ENCODE measurements at regions not wholly inside any gene's neighbourhood (a gene's known extent, or its start where the extent isn't known, plus 50 kb on each side); places are given as distances from the start of the nearest gene placed in this dataset.

DNA sequence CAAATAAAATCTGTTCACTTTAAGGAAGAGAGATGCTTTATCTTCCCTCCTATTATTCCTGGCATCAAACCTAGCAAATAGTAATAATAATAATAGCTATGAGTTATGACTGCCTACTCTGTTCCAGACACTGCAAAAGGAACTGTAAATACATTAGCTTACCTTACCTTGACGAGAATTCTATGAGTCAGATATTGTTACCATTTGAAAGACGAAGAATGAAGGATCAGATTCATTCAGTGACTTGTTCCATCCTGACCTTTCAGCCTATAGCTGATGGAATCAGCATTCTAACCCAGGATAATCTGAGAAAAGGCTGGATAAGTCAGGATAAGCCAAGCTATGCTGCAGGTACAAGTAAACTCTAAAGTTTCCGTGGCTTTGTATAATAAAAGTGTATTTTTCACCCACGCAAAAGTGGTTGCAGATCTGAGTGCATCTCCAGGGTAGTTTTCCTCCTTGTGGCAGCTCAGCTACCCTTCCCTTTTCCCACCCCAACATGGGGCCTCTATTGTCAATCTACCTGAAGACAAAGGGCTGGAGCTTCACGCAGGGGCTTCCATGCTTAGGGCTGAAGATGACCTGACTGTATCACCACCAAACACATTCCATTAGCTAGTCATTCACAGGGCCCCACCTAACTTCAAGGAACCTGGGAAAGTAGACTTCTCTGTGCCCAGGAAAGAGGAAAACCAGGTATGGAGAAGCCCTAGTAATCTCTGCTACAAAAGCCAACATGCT lies 57.2 kb upstream of the CCND2 start (continued):
- no peak for TF ChIP-seq PPARA (CRISPR knock-in tag; IDR thresholded peaks at IDR 0.05; ENCODE audit: borderline replicate concordance)
- no peak for TF ChIP-seq BACH2 (CRISPR knock-in tag; IDR thresholded peaks at IDR 0.05; ENCODE audit: borderline replicate concordance)
- no peak for TF ChIP-seq ISL1 (CRISPR knock-in tag; IDR thresholded peaks at IDR 0.05)
- no peak for TF ChIP-seq CSRNP3 (CRISPR knock-in tag; IDR thresholded peaks at IDR 0.05)
- TF ChIP-seq SNAI2 (CRISPR knock-in tag; IDR thresholded peaks at IDR 0.05) = no peak
- no peak for TF ChIP-seq OSR1 (CRISPR knock-in tag; IDR thresholded peaks at IDR 0.05)
- TF ChIP-seq ZNF565 (CRISPR knock-in tag; conservative IDR thresholded peaks at IDR 0.05; ENCODE audit: low read depth) = no peak
- no peak for TF ChIP-seq ESRRG (CRISPR knock-in tag; IDR thresholded peaks at IDR 0.05)
- TF ChIP-seq ZNF8 (CRISPR knock-in tag; IDR thresholded peaks at IDR 0.05) = no peak
- TF ChIP-seq ZFP30 (CRISPR knock-in tag; IDR thresholded peaks at IDR 0.05) = no peak
- no peak for TF ChIP-seq ZC3H10 (CRISPR knock-in tag; IDR thresholded peaks at IDR 0.05)
- TF ChIP-seq ARNTL (CRISPR knock-in tag; IDR thresholded peaks at IDR 0.05; ENCODE audit: borderline replicate concordance, low read depth) = no peak

- ATAC-seq = no peak
Measured at GRCh38 chr12:4215229-4216186, 58.1 kb upstream of the CCND2 start.

More at GRCh38 chr12:4215229-4216186, 58.1 kb upstream of the CCND2 start:
- TF ChIP-seq ZNF565 (CRISPR knock-in tag; conservative IDR thresholded peaks at IDR 0.05; ENCODE audit: low read depth) (no peak), ZNF8 (CRISPR knock-in tag; IDR thresholded peaks at IDR 0.05) (no peak), ZFP3 (CRISPR knock-in tag; IDR thresholded peaks at IDR 0.05) (no peak), ZC3H10 (CRISPR knock-in tag; IDR thresholded peaks at IDR 0.05) (no peak), ZFP30 (CRISPR knock-in tag; IDR thresholded peaks at IDR 0.05) (no peak), SNAI2 (CRISPR knock-in tag; IDR thresholded peaks at IDR 0.05) (no peak), CSDC2 (CRISPR knock-in tag; IDR thresholded peaks at IDR 0.05) (no peak), BACH2 (CRISPR knock-in tag; IDR thresholded peaks at IDR 0.05; ENCODE audit: borderline replicate concordance) (no peak), CSRNP3 (CRISPR knock-in tag; IDR thresholded peaks at IDR 0.05) (no peak), TOX (CRISPR knock-in tag; IDR thresholded peaks at IDR 0.05; ENCODE audit: borderline replicate concordance) (no peak), ISL1 (CRISPR knock-in tag; IDR thresholded peaks at IDR 0.05) (no peak), PATZ1 (CRISPR knock-in tag; IDR thresholded peaks at IDR 0.05; ENCODE audit: borderline replicate concordance) (no peak), OSR1 (CRISPR knock-in tag; IDR thresholded peaks at IDR 0.05) (no peak)
- TF ChIP-seq, protein P1, sequence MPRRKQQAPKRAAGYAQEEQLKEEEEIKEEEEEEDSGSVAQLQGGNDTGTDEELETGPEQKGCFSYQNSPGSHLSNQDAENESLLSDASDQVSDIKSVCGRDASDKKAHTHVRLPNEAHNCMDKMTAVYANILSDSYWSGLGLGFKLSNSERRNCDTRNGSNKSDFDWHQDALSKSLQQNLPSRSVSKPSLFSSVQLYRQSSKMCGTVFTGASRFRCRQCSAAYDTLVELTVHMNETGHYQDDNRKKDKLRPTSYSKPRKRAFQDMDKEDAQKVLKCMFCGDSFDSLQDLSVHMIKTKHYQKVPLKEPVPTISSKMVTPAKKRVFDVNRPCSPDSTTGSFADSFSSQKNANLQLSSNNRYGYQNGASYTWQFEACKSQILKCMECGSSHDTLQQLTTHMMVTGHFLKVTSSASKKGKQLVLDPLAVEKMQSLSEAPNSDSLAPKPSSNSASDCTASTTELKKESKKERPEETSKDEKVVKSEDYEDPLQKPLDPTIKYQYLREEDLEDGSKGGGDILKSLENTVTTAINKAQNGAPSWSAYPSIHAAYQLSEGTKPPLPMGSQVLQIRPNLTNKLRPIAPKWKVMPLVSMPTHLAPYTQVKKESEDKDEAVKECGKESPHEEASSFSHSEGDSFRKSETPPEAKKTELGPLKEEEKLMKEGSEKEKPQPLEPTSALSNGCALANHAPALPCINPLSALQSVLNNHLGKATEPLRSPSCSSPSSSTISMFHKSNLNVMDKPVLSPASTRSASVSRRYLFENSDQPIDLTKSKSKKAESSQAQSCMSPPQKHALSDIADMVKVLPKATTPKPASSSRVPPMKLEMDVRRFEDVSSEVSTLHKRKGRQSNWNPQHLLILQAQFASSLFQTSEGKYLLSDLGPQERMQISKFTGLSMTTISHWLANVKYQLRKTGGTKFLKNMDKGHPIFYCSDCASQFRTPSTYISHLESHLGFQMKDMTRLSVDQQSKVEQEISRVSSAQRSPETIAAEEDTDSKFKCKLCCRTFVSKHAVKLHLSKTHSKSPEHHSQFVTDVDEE (CRISPR knock-in tag; IDR thresholded peaks at IDR 0.05) = no peak
- TF ChIP-seq, protein P2, sequence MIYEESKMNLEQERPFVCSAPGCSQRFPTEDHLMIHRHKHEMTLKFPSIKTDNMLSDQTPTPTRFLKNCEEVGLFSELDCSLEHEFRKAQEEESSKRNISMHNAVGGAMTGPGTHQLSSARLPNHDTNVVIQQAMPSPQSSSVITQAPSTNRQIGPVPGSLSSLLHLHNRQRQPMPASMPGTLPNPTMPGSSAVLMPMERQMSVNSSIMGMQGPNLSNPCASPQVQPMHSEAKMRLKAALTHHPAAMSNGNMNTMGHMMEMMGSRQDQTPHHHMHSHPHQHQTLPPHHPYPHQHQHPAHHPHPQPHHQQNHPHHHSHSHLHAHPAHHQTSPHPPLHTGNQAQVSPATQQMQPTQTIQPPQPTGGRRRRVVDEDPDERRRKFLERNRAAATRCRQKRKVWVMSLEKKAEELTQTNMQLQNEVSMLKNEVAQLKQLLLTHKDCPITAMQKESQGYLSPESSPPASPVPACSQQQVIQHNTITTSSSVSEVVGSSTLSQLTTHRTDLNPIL (CRISPR knock-in tag; IDR thresholded peaks at IDR 0.05; ENCODE audit: low read depth) = no peak
- TF ChIP-seq, protein P3, sequence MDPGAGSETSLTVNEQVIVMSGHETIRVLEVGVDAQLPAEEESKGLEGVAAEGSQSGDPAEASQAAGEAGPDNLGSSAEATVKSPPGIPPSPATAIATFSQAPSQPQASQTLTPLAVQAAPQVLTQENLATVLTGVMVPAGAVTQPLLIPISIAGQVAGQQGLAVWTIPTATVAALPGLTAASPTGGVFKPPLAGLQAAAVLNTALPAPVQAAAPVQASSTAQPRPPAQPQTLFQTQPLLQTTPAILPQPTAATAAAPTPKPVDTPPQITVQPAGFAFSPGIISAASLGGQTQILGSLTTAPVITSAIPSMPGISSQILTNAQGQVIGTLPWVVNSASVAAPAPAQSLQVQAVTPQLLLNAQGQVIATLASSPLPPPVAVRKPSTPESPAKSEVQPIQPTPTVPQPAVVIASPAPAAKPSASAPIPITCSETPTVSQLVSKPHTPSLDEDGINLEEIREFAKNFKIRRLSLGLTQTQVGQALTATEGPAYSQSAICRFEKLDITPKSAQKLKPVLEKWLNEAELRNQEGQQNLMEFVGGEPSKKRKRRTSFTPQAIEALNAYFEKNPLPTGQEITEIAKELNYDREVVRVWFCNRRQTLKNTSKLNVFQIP (CRISPR knock-in tag; IDR thresholded peaks at IDR 0.05; ENCODE audit: borderline replicate concordance, low read depth) = no peak
